IPS DF 4.7 (cell line): ENCODE measurements at regions not wholly inside any gene's neighbourhood (a gene's known extent, or its start where the extent isn't known, plus 50 kb on each side); places are given as distances from the start of the nearest gene placed in this dataset.

ENCODE experiments used
- DNase-seq: peaks from one replicate; pipeline ENCODE4 v3.0.0-alpha.2; 2013; ENCODE audit warnings: low spot score; ENCODE audit errors: extremely low read depth

GRCh38 chr2:217628061-217628460 lies 374.7 kb downstream of the TNS1 start:
- DNase-seq, result no peak

- no peak for DNase-seq
Measured at GRCh38 chr2:217626926-217627325, 375.9 kb downstream of the TNS1 start.

GRCh38 chr2:217625557-217626169 lies 377.1 kb downstream of the TNS1 start:
- DNase-seq, result no peak

GRCh38 chr2:217623281-217623912 lies 379.4 kb downstream of the TNS1 start:
- no peak for DNase-seq

- no peak for DNase-seq
Measured at GRCh38 chr2:217622205-217623060, 380.4 kb downstream of the TNS1 start.

GRCh38 chr2:217621391-217621801 lies 381.4 kb downstream of the TNS1 start:
- no peak for DNase-seq

GRCh38 chr2:217618744-217619143 lies 384.1 kb downstream of the TNS1 start:
- no peak for DNase-seq

GRCh38 chr2:217617616-217618022 lies 385.2 kb downstream of the TNS1 start:
- no peak for DNase-seq

GRCh38 chr2:217616936-217617335 lies 385.9 kb downstream of the TNS1 start:
- DNase-seq, result no peak

GRCh38 chr2:217615171-217615570 lies 387.6 kb downstream of the TNS1 start:
- no peak for DNase-seq

- DNase-seq, result no peak
Measured at GRCh38 chr2:217614498-217614897, 388.3 kb downstream of the TNS1 start.

- no peak for DNase-seq
Measured at GRCh38 chr2:217614096-217614495, 388.7 kb downstream of the TNS1 start.

- no peak for DNase-seq
Measured at GRCh38 chr2:217612920-217613319, 389.9 kb downstream of the TNS1 start.

GRCh38 chr2:217612211-217612610 lies 390.6 kb downstream of the TNS1 start:
- no peak for DNase-seq

GRCh38 chr2:217611626-217612127 lies 391.1 kb downstream of the TNS1 start:
- no peak for DNase-seq

GRCh38 chr2:217611056-217611455 lies 391.7 kb downstream of the TNS1 start:
- no peak for DNase-seq

- no peak for DNase-seq
Measured at GRCh38 chr2:217610401-217610814, 392.4 kb downstream of the TNS1 start.

GRCh38 chr2:217609952-217610351 lies 392.8 kb downstream of the TNS1 start:
- no peak for DNase-seq

GRCh38 chr2:217606296-217606695 lies 396.5 kb downstream of the TNS1 start:
- no peak for DNase-seq

GRCh38 chr2:217604527-217605194 lies 398.1 kb downstream of the TNS1 start:
- no peak for DNase-seq

GRCh38 chr2:217601601-217602000 lies 401.2 kb downstream of the TNS1 start:
- DNase-seq, result no peak

- no peak for DNase-seq
Measured at GRCh38 chr2:217599906-217600305, 402.9 kb downstream of the TNS1 start.
